Transverse colon (tissue), 3 donors: ENCODE measurements at regions not wholly inside any gene's neighbourhood (a gene's known extent, or its start where the extent isn't known, plus 50 kb on each side); places are given as distances from the start of the nearest gene placed in this dataset.

Experiments
- CTCF ChIP-seq, 5 experiments: fragments of 200-600 bp in 3 of 5; fragments of 450-650 bp in 2 of 5; sonication (generic) in 3 of 5; IDR thresholded peaks; 1 replicate in 2 of 5; 2 replicates in 3 of 5; pipeline ENCODE4 v1.5.1; 2016 to 2017; ENCODE audit warnings: antibody characterized with exemption in 5 of 5, inconsistent platforms in 3 of 5, mild to moderate bottlenecking in 2 of 5, moderate library complexity in 1 of 5
- EP300 ChIP-seq: sonication (generic); formaldehyde crosslinking; IDR thresholded peaks from one replicate; pipeline ENCODE4 v1.6.1; 2017; ENCODE audit warnings: antibody characterized with exemption, low read depth
- POLR2A ChIP-seq: fragments of 450-650 bp; IDR thresholded peaks from one replicate; pipeline ENCODE4 v1.6.1; 2016; ENCODE audit warnings: antibody characterized with exemption, mild to moderate bottlenecking, moderate library complexity

- no peak for TF ChIP-seq EP300
- TF ChIP-seq CTCF (IDR thresholded peaks at IDR 0.05): no peak
- TF ChIP-seq POLR2A: no peak
These were observed 145.5 kb upstream of the TOP1 start for GRCh38 chr20:40883097-40883496.
